Transverse colon (tissue), 4 donors: ENCODE measurements at regions not wholly inside any gene's neighbourhood (a gene's known extent, or its start where the extent isn't known, plus 50 kb on each side); places are given as distances from the start of the nearest gene placed in this dataset.

Experiments
- EP300 ChIP-seq: sonication (generic); formaldehyde crosslinking; IDR thresholded peaks from one replicate; pipeline ENCODE4 v1.6.1; 2017; ENCODE audit warnings: antibody characterized with exemption, low read depth
- POLR2A ChIP-seq: fragments of 450-650 bp; IDR thresholded peaks from one replicate; pipeline ENCODE4 v1.6.1; 2016; ENCODE audit warnings: antibody characterized with exemption, mild to moderate bottlenecking, moderate library complexity
- POLR2AphosphoS5 ChIP-seq, 3 donors: sonication (generic); formaldehyde crosslinking; IDR thresholded peaks; one replicate each; pipeline ENCODE4 v1.6.1; 2016; ENCODE audit warnings: antibody characterized with exemption in 3 of 3
- TF ChIP-seq, protein P1 (sequence below), 5 experiments: fragments of 200-600 bp in 3 of 5; fragments of 450-650 bp in 2 of 5; sonication (generic) in 3 of 5; IDR thresholded peaks; 1 replicate in 2 of 5; 2 replicates in 3 of 5; pipeline ENCODE4 v1.5.1; 2016 to 2017; ENCODE audit warnings: antibody characterized with exemption in 5 of 5, inconsistent platforms in 3 of 5, mild to moderate bottlenecking in 2 of 5, moderate library complexity in 1 of 5

DNA sequence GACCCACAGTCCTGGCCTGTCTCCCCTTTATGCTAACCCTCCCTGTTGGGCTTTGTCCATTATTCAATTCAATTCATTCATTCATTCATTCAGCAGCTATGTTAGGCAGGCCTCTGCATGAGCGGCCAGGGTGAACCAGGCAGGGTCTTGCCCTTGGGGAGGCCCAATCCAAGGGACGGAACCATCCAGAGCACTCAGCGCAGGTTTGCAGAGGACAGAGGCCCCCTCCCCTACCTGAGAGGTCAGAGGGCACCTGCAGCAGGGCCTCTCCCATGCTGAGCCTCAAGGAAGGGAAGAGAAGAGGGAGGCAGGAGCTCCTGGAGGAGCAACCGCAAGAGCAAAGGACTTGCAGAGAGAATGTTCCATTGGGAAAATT lies 61.4 kb downstream of the C9orf50 start:
- TF ChIP-seq, protein P1, sequence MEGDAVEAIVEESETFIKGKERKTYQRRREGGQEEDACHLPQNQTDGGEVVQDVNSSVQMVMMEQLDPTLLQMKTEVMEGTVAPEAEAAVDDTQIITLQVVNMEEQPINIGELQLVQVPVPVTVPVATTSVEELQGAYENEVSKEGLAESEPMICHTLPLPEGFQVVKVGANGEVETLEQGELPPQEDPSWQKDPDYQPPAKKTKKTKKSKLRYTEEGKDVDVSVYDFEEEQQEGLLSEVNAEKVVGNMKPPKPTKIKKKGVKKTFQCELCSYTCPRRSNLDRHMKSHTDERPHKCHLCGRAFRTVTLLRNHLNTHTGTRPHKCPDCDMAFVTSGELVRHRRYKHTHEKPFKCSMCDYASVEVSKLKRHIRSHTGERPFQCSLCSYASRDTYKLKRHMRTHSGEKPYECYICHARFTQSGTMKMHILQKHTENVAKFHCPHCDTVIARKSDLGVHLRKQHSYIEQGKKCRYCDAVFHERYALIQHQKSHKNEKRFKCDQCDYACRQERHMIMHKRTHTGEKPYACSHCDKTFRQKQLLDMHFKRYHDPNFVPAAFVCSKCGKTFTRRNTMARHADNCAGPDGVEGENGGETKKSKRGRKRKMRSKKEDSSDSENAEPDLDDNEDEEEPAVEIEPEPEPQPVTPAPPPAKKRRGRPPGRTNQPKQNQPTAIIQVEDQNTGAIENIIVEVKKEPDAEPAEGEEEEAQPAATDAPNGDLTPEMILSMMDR (IDR thresholded peaks at IDR 0.05): no peak
- no peak for TF ChIP-seq POLR2AphosphoS5 (IDR thresholded peaks at IDR 0.05)
- no peak for TF ChIP-seq EP300
- TF ChIP-seq POLR2A: no peak
